HG02642 (cell line): ENCODE measurements at regions not wholly inside any gene's neighbourhood (a gene's known extent, or its start where the extent isn't known, plus 50 kb on each side); places are given as distances from the start of the nearest gene placed in this dataset.

Experiments used
- ATAC-seq: cut with Tn5 transposase; IDR thresholded peaks from one replicate; pipeline ENCODE4 v1.9.1; 2021; ENCODE audit warnings: mild to moderate bottlenecking; ENCODE audit not compliant: unreplicated experiment, poor library complexity

- no peak for ATAC-seq
Measured at GRCh38 chr11:114988644-114989043, 310.3 kb downstream of the NXPE2 start.

GRCh38 chr11:114989536-114989935, 311.2 kb downstream of the NXPE2 start:
- ATAC-seq, result no peak

GRCh38 chr11:115005663-115006062, 327.3 kb downstream of the NXPE2 start:
- ATAC-seq, result no peak

GRCh38 chr11:115007851-115008250, 329.5 kb downstream of the NXPE2 start:
- ATAC-seq, result no peak

GRCh38 chr11:115008799-115009198, 330.5 kb downstream of the NXPE2 start:
- no peak for ATAC-seq

GRCh38 chr11:115017529-115017928, 339.2 kb downstream of the NXPE2 start:
- no peak for ATAC-seq

GRCh38 chr11:115030166-115030565, 351.8 kb downstream of the NXPE2 start:
- ATAC-seq, result no peak

GRCh38 chr11:115036406-115037180, 358.3 kb downstream of the NXPE2 start:
- no peak for ATAC-seq

- no peak for ATAC-seq
Measured at GRCh38 chr11:115042002-115042401, 363.7 kb downstream of the NXPE2 start.

- no peak for ATAC-seq
Measured at GRCh38 chr11:115047631-115048030, 369.3 kb downstream of the NXPE2 start.

- ATAC-seq, result no peak
Measured at GRCh38 chr11:115049796-115050195, 371.5 kb downstream of the NXPE2 start.

GRCh38 chr11:115050756-115051155, 372.4 kb downstream of the NXPE2 start:
- no peak for ATAC-seq

GRCh38 chr11:115051938-115052590, 373.7 kb downstream of the NXPE2 start:
- ATAC-seq, result no peak

GRCh38 chr11:115052601-115053000, 374.3 kb downstream of the NXPE2 start:
- ATAC-seq, result no peak

GRCh38 chr11:115054570-115055538, 376.5 kb downstream of the NXPE2 start:
- ATAC-seq, result no peak

- no peak for ATAC-seq
Measured at GRCh38 chr11:115056514-115056913, 378.2 kb downstream of the NXPE2 start.

- ATAC-seq, result no peak
Measured at GRCh38 chr11:115060840-115061239, 382.5 kb downstream of the NXPE2 start.

- no peak for ATAC-seq
Measured at GRCh38 chr11:115065314-115065713, 387.0 kb downstream of the NXPE2 start.

GRCh38 chr11:115065830-115066664, 387.7 kb downstream of the NXPE2 start:
- no peak for ATAC-seq

GRCh38 chr11:115067471-115067870, 389.1 kb downstream of the NXPE2 start:
- ATAC-seq, result no peak
